Keratinocyte (primary cell): ENCODE measurements at regions not wholly inside any gene's neighbourhood (a gene's known extent, or its start where the extent isn't known, plus 50 kb on each side); places are given as distances from the start of the nearest gene placed in this dataset.

Experiments
- DNase-seq: peaks from one replicate; pipeline ENCODE4 v3.0.0-alpha.2; 2011; ENCODE audit warnings: low read depth, missing footprints, low spot score
- FAIRE-seq: peaks from 2 replicates; lab custom pipeline; 2011; peaks lifted over from hg19 to GRCh38; lab: Jason Lieb, UNC
- H2AFZ ChIP-seq: 2 replicates; pipeline ENCODE4 v1.6.0; 2012; ENCODE audit warnings: low read length, control low read depth, inconsistent platforms; ENCODE audit not compliant: control insufficient read depth
- H3K27ac ChIP-seq: 2 replicates; pipeline ENCODE4 v1.5.1; 2011; ENCODE audit warnings: low read length; ENCODE audit not compliant: control insufficient read depth, insufficient read depth
- H3K27me3 ChIP-seq: 3 replicates; pipeline ENCODE4 v1.6.0; 2011; ENCODE audit warnings: low read length; ENCODE audit not compliant: control insufficient read depth, insufficient read depth; ENCODE audit errors: extremely low read depth
- H3K36me3 ChIP-seq, 2 experiments: 2 replicates in 1 of 2; 3 replicates in 1 of 2; pipeline ENCODE4 v1.5.1; 2011; ENCODE audit warnings: low read length in 2 of 2, mild to moderate bottlenecking in 1 of 2; ENCODE audit not compliant: control insufficient read depth in 2 of 2, insufficient read depth in 2 of 2; ENCODE audit errors: extremely low read depth in 1 of 2
- H3K4me1 ChIP-seq: 3 replicates; pipeline ENCODE4 v1.5.1; 2011; ENCODE audit warnings: low read length; ENCODE audit not compliant: control insufficient read depth, insufficient read depth; ENCODE audit errors: extremely low read depth
- H3K4me2 ChIP-seq: 3 replicates; pipeline ENCODE4 v1.6.0; 2011; ENCODE audit warnings: low read depth, low read length; ENCODE audit not compliant: control insufficient read depth, insufficient read depth; ENCODE audit errors: extremely low read depth
- H3K4me3 ChIP-seq, 3 experiments: fragments of 200-600 bp in 1 of 3; sonication (generic) in 1 of 3; 2 replicates in 2 of 3; 3 replicates in 1 of 3; pipeline ENCODE4 v1.5.1; 2011 to 2016; ENCODE audit warnings: low read length in 3 of 3, mild to moderate bottlenecking in 3 of 3, control low read depth in 2 of 3, inconsistent platforms in 1 of 3, low read depth in 1 of 3, mixed read lengths in 1 of 3, mixed run types in 1 of 3, moderate library complexity in 1 of 3; ENCODE audit not compliant: control insufficient read depth in 2 of 3, insufficient read depth in 2 of 3; ENCODE audit errors: extremely low read depth in 1 of 3
- H3K79me2 ChIP-seq: 2 replicates; pipeline ENCODE4 v1.6.0; 2012; ENCODE audit warnings: low read length; ENCODE audit not compliant: control insufficient read depth, insufficient read depth
- H3K9ac ChIP-seq: 3 replicates; pipeline ENCODE4 v1.6.0; 2011; ENCODE audit warnings: low read length; ENCODE audit not compliant: control insufficient read depth, insufficient read depth; ENCODE audit errors: extremely low read depth
- H3K9me1 ChIP-seq: 3 replicates; pipeline ENCODE4 v1.6.0; 2011; ENCODE audit warnings: low read length; ENCODE audit not compliant: control insufficient read depth, insufficient read depth; ENCODE audit errors: extremely low read depth
- H3K9me3 ChIP-seq: 2 replicates; pipeline ENCODE4 v1.5.1; 2012; ENCODE audit warnings: low read depth, low read length; ENCODE audit not compliant: control insufficient read depth
- H4K20me1 ChIP-seq: 3 replicates; pipeline ENCODE4 v1.6.0; 2011; ENCODE audit warnings: low read length; ENCODE audit not compliant: control insufficient read depth, insufficient read depth; ENCODE audit errors: extremely low read depth
- EZH2 ChIP-seq: IDR thresholded peaks from one replicate; pipeline ENCODE4 v1.6.1; 2012; ENCODE audit warnings: inconsistent platforms, mild to moderate bottlenecking, low read length, moderate library complexity
- dilution Hi-C: fragments of 300-500 bp; cut with MboI; formaldehyde crosslinking; loops from one replicate; pipeline ENCODE4 v1.7.0; 2020; ENCODE audit warnings: low sequenced_read_pairs; ENCODE audit not compliant: extremely low pct_ligation_motif_present
- TF ChIP-seq, protein P1 (sequence below), 3 experiments: IDR thresholded peaks in 1 of 3; conservative IDR thresholded peaks in 1 of 3; optimal IDR thresholded peaks in 1 of 3; 2 replicates in 2 of 3; 3 replicates in 1 of 3; pipeline versions ENCODE3 to v1.5.1; 2011; ENCODE audit warnings: low read length in 3 of 3, mild to moderate bottlenecking in 3 of 3, moderate library complexity in 2 of 3, control low read depth in 1 of 3, inconsistent platforms in 1 of 3; ENCODE audit not compliant: insufficient read depth in 2 of 3; ENCODE audit errors: extremely low read depth in 1 of 3

DNA sequence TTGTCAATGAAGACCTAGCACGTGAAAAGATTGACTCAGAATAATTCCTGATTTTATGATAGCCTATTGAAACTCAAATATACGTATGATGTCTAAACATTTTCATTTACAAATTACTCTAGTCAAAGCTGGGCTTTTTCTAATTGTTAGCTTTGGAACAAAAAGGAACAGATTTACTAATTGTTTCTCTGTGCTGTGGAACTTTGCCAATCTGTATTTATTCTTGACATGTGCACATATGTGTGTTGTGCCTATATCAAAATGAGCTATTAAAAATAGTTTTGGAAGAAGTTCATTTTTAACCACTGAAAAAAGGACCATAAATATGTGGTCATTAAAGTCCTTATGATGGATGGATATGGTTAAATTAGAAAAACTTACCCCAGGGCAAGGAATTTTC lies 85.4 kb upstream of the PACRGL start:
- Histone ChIP-seq H3K4me2 (no peak overlapping the region), H3K9me3 (no peaks in the 10 kb centered on the region), H3K4me3 (no peak overlapping the region), H3K27ac (no peak overlapping the region), H3K9me1 (no peaks in the 10 kb centered on the region), H3K4me1 (peaks cover 19% of the 10 kb centered on the region), H4K20me1 (no peaks in the 10 kb centered on the region), H2AFZ (no peak overlapping the region), H3K9ac (no peak overlapping the region), H3K79me2 (no peaks in the 10 kb centered on the region), H3K36me3 (peaks cover 3 to 5% of the 10 kb centered on the region in 2 experiments), H3K27me3 (no peaks in the 10 kb centered on the region)
- dilution Hi-C loops = no loop called here
- no peak for TF ChIP-seq EZH2
- TF ChIP-seq, protein P1, sequence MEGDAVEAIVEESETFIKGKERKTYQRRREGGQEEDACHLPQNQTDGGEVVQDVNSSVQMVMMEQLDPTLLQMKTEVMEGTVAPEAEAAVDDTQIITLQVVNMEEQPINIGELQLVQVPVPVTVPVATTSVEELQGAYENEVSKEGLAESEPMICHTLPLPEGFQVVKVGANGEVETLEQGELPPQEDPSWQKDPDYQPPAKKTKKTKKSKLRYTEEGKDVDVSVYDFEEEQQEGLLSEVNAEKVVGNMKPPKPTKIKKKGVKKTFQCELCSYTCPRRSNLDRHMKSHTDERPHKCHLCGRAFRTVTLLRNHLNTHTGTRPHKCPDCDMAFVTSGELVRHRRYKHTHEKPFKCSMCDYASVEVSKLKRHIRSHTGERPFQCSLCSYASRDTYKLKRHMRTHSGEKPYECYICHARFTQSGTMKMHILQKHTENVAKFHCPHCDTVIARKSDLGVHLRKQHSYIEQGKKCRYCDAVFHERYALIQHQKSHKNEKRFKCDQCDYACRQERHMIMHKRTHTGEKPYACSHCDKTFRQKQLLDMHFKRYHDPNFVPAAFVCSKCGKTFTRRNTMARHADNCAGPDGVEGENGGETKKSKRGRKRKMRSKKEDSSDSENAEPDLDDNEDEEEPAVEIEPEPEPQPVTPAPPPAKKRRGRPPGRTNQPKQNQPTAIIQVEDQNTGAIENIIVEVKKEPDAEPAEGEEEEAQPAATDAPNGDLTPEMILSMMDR (optimal IDR thresholded peaks at IDR 0.05 in 1 of 3, IDR thresholded peaks at IDR 0.05 in 1 of 3, conservative IDR thresholded peaks at IDR 0.05 in 1 of 3; ENCODE audit: extremely low read depth in 1 of 3, insufficient read depth in 2 of 3, low read length in 3 of 3) = no peak
- DNase-seq = no peak
- FAIRE-seq = no peak

DNA sequence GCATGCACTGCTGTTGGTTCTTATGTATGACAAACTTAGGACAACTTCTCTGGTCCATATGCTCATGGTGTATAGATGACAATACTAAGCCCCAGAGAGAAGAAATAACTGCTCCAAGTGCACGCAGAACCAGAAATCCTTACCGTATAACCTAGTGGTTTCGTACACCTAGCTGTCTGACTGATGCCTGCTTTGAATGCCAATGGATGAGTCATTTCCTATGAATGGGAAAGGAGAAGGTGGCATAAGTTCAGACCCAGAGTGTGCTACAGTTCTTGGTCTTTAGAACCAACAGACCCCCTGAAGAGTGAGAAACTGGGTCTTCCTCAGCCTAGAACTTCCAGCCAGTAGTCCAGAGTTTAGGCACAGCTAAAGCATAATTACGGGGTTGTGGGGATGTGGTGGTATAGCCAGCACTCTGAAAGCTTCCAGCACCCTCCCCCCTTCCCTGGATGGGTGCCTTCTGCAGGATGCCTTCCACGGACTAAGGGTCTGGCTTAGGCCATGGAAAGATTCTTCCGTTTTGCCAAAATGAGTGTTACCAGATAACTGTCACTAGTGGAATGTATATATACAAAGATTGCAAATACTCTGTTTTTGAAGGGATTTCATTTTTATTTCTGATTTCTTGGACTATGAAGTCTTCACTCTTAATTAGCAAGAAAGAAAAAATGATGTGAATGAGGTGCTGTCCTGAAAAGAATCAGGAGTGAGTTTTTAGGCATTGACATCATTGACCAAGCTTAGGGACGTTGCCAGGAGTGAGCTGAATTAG lies 84.6 kb upstream of the PACRGL start:
- Histone ChIP-seq H3K79me2 (no peaks in the 10 kb centered on the region), H3K4me1 (peaks cover 19% of the 10 kb centered on the region), H3K36me3 (peaks cover 3 to 5% of the 10 kb centered on the region in 2 experiments), H3K4me2 (peak overlapping the region; percentile 23), H4K20me1 (no peaks in the 10 kb centered on the region), H3K27me3 (no peaks in the 10 kb centered on the region), H3K9ac (no peak overlapping the region), H3K9me3 (no peaks in the 10 kb centered on the region), H3K27ac (no peak overlapping the region), H3K4me3 (no peak overlapping the region), H2AFZ (no peak overlapping the region), H3K9me1 (no peaks in the 10 kb centered on the region)
- DNase-seq (peak; percentile 15), FAIRE-seq (peak; percentile 91)
- TF ChIP-seq, protein P1 (optimal IDR thresholded peaks at IDR 0.05 in 1 of 3, IDR thresholded peaks at IDR 0.05 in 1 of 3, conservative IDR thresholded peaks at IDR 0.05 in 1 of 3; ENCODE audit: extremely low read depth in 1 of 3, insufficient read depth in 2 of 3, low read length in 3 of 3) = no peak
- no peak for TF ChIP-seq EZH2
- dilution Hi-C loops = no loop called here
